Chondrocyte (in vitro differentiated cells): ENCODE measurements at regions not wholly inside any gene's neighbourhood (a gene's known extent, or its start where the extent isn't known, plus 50 kb on each side); places are given as distances from the start of the nearest gene placed in this dataset.
A peak's percentile ranks its signal among the peaks of the same experiment; 100 is the strongest.
"Not testable (repeated sequence)": the region's sequence is repeated elsewhere in the genome, so short reads cannot be mapped to it uniquely, and the experiment has no call there.

Experiments used
- DNase-seq: peaks from one replicate; pipeline ENCODE4 v3.0.0; 2021; ENCODE audit warnings: mixed read lengths, low spot score
- H3K27ac Mint-ChIP-seq: one replicate; pipeline ENCODE4 v1.8.0; 2021; ENCODE audit warnings: mild to moderate bottlenecking, moderate library complexity, mixed read lengths; ENCODE audit not compliant: unreplicated experiment
- H3K27me3 Mint-ChIP-seq: 2 replicates; pipeline ENCODE4 v1.8.0; 2021; ENCODE audit warnings: low read depth, mixed read lengths
- H3K36me3 Mint-ChIP-seq: 2 replicates; pipeline ENCODE4 v1.8.0; 2021; ENCODE audit warnings: low read depth, mixed read lengths
- H3K4me1 Mint-ChIP-seq: 2 replicates; pipeline ENCODE4 v1.8.0; 2021; ENCODE audit warnings: low read depth, mild to moderate bottlenecking, mixed read lengths
- H3K4me3 Mint-ChIP-seq: one replicate; pipeline ENCODE4 v1.8.0; 2021; ENCODE audit warnings: mild to moderate bottlenecking, moderate library complexity, mixed read lengths; ENCODE audit not compliant: unreplicated experiment
- H3K9me3 Mint-ChIP-seq: 2 replicates; pipeline ENCODE4 v1.8.0; 2021; ENCODE audit warnings: low read depth, mixed read lengths
- TF ChIP-seq, protein P1 (sequence below): fragments of 200-600 bp; sonication (generic); IDR thresholded peaks from 2 replicates; pipeline ENCODE4 v1.5.0; 2021; ENCODE audit warnings: antibody characterized with exemption, mild to moderate bottlenecking, moderate library complexity

DNA sequence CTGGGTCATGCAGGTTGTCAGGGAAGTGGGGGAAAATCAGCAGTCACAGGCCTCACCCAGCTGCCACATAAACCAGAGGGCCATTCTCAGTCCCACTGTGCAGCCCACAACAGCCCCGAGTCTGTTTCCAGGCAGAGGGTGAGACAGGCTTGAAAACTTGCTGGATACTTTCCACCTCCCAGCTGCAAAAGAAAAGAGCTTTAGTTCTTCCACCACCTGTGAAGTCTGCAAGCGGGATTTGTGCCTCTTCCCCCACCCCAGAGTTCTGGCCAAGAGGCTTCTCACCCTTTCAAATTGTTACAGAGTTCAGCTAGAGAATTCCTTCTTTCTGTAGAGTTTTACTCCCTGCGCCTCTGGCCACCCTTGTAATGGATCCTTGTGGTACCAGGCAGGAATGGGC, 115.5 kb upstream of the ZDHHC15 start:
- Mint-ChIP-seq H3K9me3 (peaks cover 48% of the 10 kb centered on the region), H3K4me1 (no peaks in the 10 kb centered on the region), H3K27ac (no peak overlapping the region), H3K4me3 (no peak overlapping the region), H3K36me3 (no peaks in the 10 kb centered on the region), H3K27me3 (no peaks in the 10 kb centered on the region)
- DNase-seq = no peak
- TF ChIP-seq, protein P1, sequence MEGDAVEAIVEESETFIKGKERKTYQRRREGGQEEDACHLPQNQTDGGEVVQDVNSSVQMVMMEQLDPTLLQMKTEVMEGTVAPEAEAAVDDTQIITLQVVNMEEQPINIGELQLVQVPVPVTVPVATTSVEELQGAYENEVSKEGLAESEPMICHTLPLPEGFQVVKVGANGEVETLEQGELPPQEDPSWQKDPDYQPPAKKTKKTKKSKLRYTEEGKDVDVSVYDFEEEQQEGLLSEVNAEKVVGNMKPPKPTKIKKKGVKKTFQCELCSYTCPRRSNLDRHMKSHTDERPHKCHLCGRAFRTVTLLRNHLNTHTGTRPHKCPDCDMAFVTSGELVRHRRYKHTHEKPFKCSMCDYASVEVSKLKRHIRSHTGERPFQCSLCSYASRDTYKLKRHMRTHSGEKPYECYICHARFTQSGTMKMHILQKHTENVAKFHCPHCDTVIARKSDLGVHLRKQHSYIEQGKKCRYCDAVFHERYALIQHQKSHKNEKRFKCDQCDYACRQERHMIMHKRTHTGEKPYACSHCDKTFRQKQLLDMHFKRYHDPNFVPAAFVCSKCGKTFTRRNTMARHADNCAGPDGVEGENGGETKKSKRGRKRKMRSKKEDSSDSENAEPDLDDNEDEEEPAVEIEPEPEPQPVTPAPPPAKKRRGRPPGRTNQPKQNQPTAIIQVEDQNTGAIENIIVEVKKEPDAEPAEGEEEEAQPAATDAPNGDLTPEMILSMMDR = no peak

DNA sequence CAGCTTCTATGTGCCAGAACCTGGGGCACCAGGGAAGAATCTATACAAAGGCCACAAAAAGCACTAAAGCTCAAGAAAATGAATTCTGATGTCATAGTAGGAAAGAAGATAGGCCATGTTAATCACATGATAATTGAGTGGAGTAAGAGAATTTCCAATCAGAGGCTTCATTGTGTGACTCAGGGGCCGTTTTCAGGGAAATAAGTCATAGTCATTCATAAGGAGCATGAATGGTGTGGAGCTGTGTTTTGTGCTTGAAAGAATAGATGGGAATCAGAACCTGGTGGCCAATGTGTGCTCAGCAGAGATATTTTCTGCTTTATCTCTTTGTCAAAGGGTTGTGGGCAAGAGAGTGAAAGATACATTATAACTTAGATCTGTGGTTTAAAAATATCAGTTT, 102.4 kb upstream of the ZDHHC15 start:
- Mint-ChIP-seq H3K27me3 (no peaks in the 10 kb centered on the region), H3K36me3 (no peaks in the 10 kb centered on the region), H3K4me1 (no peaks in the 10 kb centered on the region), H3K27ac (no peak overlapping the region), H3K9me3 (peaks cover 39% of the 10 kb centered on the region), H3K4me3 (no peak overlapping the region)
- TF ChIP-seq, protein P1 = no peak
- DNase-seq = no peak

DNA sequence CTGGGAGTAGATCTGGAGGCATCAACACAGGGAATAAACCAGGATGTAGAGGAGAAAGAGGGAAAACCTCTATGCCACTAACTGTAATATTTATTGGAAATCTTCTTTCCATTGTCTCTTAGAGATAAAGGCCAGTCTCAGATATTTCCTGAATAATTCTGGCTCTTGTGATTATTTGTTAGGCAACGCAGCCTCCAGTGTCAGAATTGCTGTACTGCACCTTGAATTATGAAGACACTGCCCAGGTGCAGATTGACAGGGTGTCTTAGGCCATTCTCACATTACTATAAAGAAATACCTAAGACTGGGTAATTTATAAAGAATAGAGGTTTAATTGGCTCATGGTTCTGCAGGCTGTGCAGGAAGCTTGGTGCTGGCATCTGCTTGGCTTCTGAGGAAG, 100.7 kb upstream of the ZDHHC15 start:
- Mint-ChIP-seq H3K4me3 (no peak overlapping the region), H3K27ac (no peak overlapping the region), H3K4me1 (no peaks in the 10 kb centered on the region), H3K9me3 (peaks cover 40% of the 10 kb centered on the region), H3K27me3 (no peaks in the 10 kb centered on the region), H3K36me3 (no peaks in the 10 kb centered on the region)
- no peak for DNase-seq
- TF ChIP-seq, protein P1 = peak; percentile 35

DNA sequence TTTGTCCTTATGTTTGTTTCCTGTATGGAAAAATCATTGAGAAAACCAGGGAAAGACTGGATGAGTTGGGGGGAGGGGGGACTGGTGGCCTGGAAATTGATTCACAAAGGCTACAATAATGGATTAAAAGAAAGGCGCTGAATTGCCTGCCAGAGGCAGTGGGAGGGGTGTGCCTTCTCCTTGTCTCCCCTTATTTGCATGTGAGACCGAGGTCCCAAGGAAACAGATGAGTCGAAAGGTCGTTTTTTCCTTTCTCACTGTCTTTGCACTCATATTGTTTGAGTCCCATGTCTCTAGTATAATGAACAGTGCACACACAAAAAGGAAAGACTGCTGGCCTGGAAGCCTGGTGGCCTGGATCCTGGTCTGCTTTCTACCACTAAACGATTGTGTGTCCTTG, 86.6 kb upstream of the ZDHHC15 start:
- no peaks in the 10 kb centered on the region for H3K4me1 Mint-ChIP-seq

DNA sequence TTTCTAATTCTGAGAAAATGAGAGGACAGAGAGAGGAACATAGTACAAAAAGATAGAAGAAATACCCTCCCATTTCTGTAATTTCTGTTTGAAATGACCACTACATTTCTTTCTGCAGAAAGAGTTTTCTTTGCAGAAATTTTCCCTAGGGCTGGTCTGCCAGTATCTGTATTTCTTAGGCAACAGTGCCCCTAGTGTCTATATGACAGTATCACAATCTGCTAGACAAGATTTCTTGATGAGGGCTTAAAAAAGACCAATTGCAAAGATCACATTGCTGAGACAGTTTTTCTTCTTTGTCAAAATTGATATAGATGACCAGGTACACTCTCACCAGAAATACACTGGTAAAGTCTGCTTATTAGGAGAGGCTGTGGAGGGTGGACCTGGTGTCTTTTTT, 81.0 kb upstream of the ZDHHC15 start:
- H3K27me3 Mint-ChIP-seq = no peaks in the 10 kb centered on the region
- no peaks in the 10 kb centered on the region for H3K4me1 Mint-ChIP-seq
- peaks cover 29% of the 10 kb centered on the region for H3K9me3 Mint-ChIP-seq
- H3K27ac Mint-ChIP-seq = no peak overlapping the region
- H3K36me3 Mint-ChIP-seq = no peaks in the 10 kb centered on the region
- DNase-seq = no peak
- H3K4me3 Mint-ChIP-seq = no peak overlapping the region
- TF ChIP-seq, protein P1 = peak; percentile 79

More for the DNA sequence above, 86.6 kb upstream of the ZDHHC15 start:
- TF ChIP-seq, protein P1 = no peak
- Mint-ChIP-seq H3K27ac (no peak overlapping the region), H3K9me3 (peaks cover 42% of the 10 kb centered on the region), H3K27me3 (no peaks in the 10 kb centered on the region), H3K4me3 (no peak overlapping the region), H3K36me3 (no peaks in the 10 kb centered on the region)
- DNase-seq = no peak

DNA sequence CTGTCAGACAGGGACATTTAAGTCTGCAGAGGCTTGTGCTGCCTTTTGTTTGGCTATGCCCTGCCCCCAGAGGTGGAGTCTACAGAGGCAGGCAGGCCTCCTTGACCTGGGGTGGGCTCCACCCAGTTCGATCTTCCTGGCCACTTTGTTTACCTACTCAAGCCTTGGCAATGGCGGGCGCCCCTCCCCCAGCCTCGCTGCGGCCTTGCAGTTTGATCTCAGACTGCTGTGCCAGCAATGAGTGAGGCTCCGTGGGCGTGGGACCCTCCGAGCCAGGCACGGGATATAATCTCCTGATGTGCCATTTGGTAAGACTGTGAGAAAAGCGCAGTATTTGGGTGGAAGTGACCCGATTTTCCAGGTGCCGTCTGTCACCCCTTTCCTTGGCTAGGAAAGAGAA, 79.2 kb upstream of the ZDHHC15 start:
- DNase-seq, H3K36me3 Mint-ChIP-seq, H3K27me3 Mint-ChIP-seq, H3K4me1 Mint-ChIP-seq, H3K27ac Mint-ChIP-seq, H3K4me3 Mint-ChIP-seq: not testable (repeated sequence)
- peaks cover 23% of the 10 kb centered on the region for H3K9me3 Mint-ChIP-seq
